ENCODE measurements at regions not wholly inside any gene's neighbourhood (a gene's known extent, or its start where the extent isn't known, plus 50 kb on each side); places are given as distances from the start of the nearest gene placed in this dataset.

GRCh38 chr11:56922421-56922820 is 66.3 kb upstream of the OR5AK2 start:
- TF ChIP-seq EZH2phosphoT487 (IDR thresholded peaks at IDR 0.05; ENCODE audit: insufficient read depth, low read depth) (no peak), EZH2 (IDR thresholded peaks at IDR 0.05; ENCODE audit: insufficient read depth, poor library complexity, severe bottlenecking) (no peak)

Measured in GM23248 (cell line).